ENCODE measurements at regions not wholly inside any gene's neighbourhood (a gene's known extent, or its start where the extent isn't known, plus 50 kb on each side); places are given as distances from the start of the nearest gene placed in this dataset.

DNA sequence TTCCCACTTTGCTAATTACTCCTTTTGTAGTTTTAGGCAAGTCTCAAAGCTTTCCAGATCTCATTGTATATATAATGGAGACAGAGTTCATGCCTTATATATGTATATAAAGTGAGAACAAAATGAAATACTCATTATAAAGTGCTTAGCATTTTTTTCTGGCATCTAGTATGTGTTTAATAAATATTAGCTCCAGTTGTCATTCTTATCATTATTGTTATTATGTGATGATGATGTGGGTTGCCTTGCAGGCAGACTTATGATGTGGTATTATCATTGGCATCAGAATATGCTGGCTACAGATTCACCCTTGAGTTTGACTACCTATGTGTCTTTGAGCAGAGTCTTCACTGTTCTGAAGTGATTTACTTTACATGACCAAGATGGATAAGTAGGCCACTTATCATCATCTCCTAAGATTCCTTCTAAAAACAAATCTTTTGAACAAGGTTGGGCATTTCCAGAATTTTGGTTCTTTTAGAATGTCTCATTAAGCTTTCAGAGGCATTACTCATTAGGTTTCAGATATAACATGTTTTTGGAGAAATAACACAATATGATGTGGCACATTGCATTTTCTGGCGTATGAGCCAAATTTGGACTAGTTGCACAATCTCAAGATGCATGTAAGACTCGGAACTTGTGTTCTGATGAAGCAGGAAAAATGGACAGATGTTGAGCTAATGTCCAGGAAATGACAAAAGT is 145.6 kb upstream of the TNC start:
- Histone ChIP-seq H3K27me3 (no peaks in the 10 kb centered on the region), H3K9me3 (no peaks in the 10 kb centered on the region), H3K4me1 (peaks cover 2 to 24% (median 5%) of the 10 kb centered on the region in 3 donors), H3K27ac (no peak overlapping the region), H3K4me3 (no peak overlapping the region), H3K36me3 (no peaks in the 10 kb centered on the region)
- ATAC-seq = no peak
- TF ChIP-seq EP300 (IDR thresholded peaks at IDR 0.05) (no peak), POLR2AphosphoS5 (IDR thresholded peaks at IDR 0.05) (no peak), POLR2A (IDR thresholded peaks at IDR 0.05) (no peak)
- TF ChIP-seq, protein P1, sequence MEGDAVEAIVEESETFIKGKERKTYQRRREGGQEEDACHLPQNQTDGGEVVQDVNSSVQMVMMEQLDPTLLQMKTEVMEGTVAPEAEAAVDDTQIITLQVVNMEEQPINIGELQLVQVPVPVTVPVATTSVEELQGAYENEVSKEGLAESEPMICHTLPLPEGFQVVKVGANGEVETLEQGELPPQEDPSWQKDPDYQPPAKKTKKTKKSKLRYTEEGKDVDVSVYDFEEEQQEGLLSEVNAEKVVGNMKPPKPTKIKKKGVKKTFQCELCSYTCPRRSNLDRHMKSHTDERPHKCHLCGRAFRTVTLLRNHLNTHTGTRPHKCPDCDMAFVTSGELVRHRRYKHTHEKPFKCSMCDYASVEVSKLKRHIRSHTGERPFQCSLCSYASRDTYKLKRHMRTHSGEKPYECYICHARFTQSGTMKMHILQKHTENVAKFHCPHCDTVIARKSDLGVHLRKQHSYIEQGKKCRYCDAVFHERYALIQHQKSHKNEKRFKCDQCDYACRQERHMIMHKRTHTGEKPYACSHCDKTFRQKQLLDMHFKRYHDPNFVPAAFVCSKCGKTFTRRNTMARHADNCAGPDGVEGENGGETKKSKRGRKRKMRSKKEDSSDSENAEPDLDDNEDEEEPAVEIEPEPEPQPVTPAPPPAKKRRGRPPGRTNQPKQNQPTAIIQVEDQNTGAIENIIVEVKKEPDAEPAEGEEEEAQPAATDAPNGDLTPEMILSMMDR (IDR thresholded peaks at IDR 0.05) = no peak
- 69 to 77% methylated on average over 2 of the region's 2 CpGs for WGBS, 2 donors (ENCODE audit: low coverage in 1 of 2)

DNA sequence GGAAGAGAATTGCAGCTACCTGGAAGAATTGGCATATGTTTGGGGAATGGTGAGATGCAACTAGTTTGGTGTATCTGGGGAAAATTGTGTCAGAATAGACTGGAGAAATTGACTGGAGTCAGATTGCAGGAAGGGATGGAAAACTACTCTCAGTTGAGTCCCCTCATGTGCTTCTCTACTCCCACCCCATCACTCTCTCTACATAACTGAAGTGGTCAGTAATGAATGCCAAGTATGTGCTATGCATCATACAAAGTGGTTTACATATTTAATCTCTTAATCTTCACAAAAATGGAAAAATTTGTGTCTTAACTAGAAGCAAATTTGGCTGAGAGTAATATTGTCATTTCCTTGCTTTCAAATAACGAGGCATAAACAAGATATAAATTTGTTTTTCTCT is 146.4 kb upstream of the TNC start:
- Histone ChIP-seq H3K9me3 (no peaks in the 10 kb centered on the region), H3K36me3 (no peaks in the 10 kb centered on the region), H3K4me3 (no peak overlapping the region), H3K27ac (no peak overlapping the region), H3K4me1 (peaks cover 2 to 24% (median 5%) of the 10 kb centered on the region in 3 donors), H3K27me3 (no peaks in the 10 kb centered on the region)
- WGBS, 2 donors (ENCODE audit: low coverage in 1 of 2) = 64 to 92% methylated on average over 1 of the region's 1 CpG
- ATAC-seq = no peak
- TF ChIP-seq POLR2A (IDR thresholded peaks at IDR 0.05) = no peak
- TF ChIP-seq POLR2AphosphoS5 (IDR thresholded peaks at IDR 0.05) = no peak
- TF ChIP-seq EP300 (IDR thresholded peaks at IDR 0.05) = no peak
- TF ChIP-seq, protein P1 (IDR thresholded peaks at IDR 0.05) = no peak

DNA sequence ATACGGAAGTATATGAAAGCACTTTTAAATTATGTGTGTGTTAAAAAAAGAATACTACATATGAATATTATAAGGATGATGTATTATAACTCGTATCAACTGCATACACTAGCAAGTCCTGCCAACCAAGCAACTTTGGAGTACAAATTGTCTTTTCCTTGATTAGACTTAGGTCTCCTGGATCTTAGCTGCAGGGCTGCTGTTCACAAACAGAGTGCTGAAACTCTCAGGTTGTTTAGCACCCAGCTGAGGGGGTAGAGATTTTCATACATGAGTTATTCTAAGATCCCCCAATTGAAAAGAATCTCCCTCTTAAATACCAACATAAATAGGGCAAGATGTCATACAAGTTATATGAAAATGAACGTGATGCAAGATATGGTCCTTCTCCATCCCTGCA is 149.8 kb upstream of the TNC start:
- Histone ChIP-seq H3K27ac (no peak overlapping the region), H3K4me3 (no peak overlapping the region), H3K36me3 (no peaks in the 10 kb centered on the region), H3K4me1 (peaks cover 2 to 16% (median 2%) of the 10 kb centered on the region in 3 donors), H3K9me3 (no peaks in the 10 kb centered on the region), H3K27me3 (no peaks in the 10 kb centered on the region)
- TF ChIP-seq POLR2A (IDR thresholded peaks at IDR 0.05) (no peak), EP300 (IDR thresholded peaks at IDR 0.05) (no peak), POLR2AphosphoS5 (IDR thresholded peaks at IDR 0.05) (no peak)
- TF ChIP-seq, protein P1 (IDR thresholded peaks at IDR 0.05) = no peak
- WGBS, 2 donors (ENCODE audit: low coverage in 1 of 2) = 66 to 71% methylated on average over 3 of the region's 3 CpGs
- no peak for ATAC-seq

- no peak for TF ChIP-seq EP300 (IDR thresholded peaks at IDR 0.05)
- TF ChIP-seq, protein P1 (IDR thresholded peaks at IDR 0.05) = no peak
- no peak for TF ChIP-seq POLR2A (IDR thresholded peaks at IDR 0.05)
- no peak for TF ChIP-seq POLR2AphosphoS5 (IDR thresholded peaks at IDR 0.05)
These were observed 157.8 kb upstream of the TNC start for GRCh38 chr9:115275753-115276152.

DNA sequence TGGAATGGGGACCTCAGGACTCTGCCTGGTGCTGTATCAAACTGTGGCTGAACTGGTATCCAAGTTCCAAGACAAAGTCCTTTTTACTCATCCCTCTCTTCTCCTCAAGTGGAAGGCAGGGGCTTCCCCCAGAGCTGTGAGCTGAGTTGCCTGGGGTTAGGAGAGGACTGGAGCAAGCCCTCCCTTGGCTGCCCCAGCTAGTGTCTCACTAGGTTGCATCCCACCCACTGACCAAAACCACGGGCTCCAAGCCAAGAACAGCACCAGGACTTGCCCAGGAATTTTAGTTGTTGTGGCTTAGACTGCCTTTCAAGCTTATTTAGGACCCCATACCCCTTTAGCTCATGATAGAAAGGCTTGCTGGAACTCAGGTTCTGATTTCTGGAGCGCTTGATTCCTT is 158.7 kb upstream of the TNC start:
- no peak for ATAC-seq
- H3K36me3 ChIP-seq = no peaks in the 10 kb centered on the region
- WGBS, 2 donors (ENCODE audit: low coverage in 1 of 2) = 80% methylated on average over 2 of the region's 2 CpGs; no CpG with 5 or more reads in 1 of the 2 donors
- H3K4me3 ChIP-seq = no peak overlapping the region
- H3K4me1 ChIP-seq = no peaks in the 10 kb centered on the region
- TF ChIP-seq POLR2AphosphoS5 (IDR thresholded peaks at IDR 0.05) (no peak), POLR2A (IDR thresholded peaks at IDR 0.05) (no peak), EP300 (IDR thresholded peaks at IDR 0.05) (no peak)
- TF ChIP-seq, protein P1 (IDR thresholded peaks at IDR 0.05) = no peak
- no peaks in the 10 kb centered on the region for H3K27me3 ChIP-seq
- H3K9me3 ChIP-seq = no peaks in the 10 kb centered on the region
- no peak overlapping the region for H3K27ac ChIP-seq

More at GRCh38 chr9:115275753-115276152, 157.8 kb upstream of the TNC start:
- Histone ChIP-seq H3K4me3 (no peak overlapping the region), H3K9me3 (no peaks in the 10 kb centered on the region), H3K27ac (no peak overlapping the region), H3K36me3 (no peaks in the 10 kb centered on the region), H3K27me3 (no peaks in the 10 kb centered on the region), H3K4me1 (no peaks in the 10 kb centered on the region)
- 90% methylated on average over 2 of the region's 5 CpGs; no CpG with 5 or more reads in 1 of the 2 donors for WGBS, 2 donors (ENCODE audit: low coverage in 1 of 2)
- no peak for ATAC-seq
